IMR-90 (cell line): ENCODE measurements at regions not wholly inside any gene's neighbourhood (a gene's known extent, or its start where the extent isn't known, plus 50 kb on each side); places are given as distances from the start of the nearest gene placed in this dataset.

Source experiments
- ATAC-seq: fragments of 200-7000 bp; cut with Tn5 transposase; 2 replicates; pipeline ENCODE4 v1.9.1; 2020; ENCODE audit warnings: low read depth, mild to moderate bottlenecking, moderate library complexity
- BruUV-seq: library from RNA; stranded (reverse); fragments of 400-500 nt; replicated peaks from 2 replicates; lab custom pipeline; 2021; lab: Mats Ljungman, UMichigan
- CTCF ChIA-PET: fragments of 300-600 bp; formaldehyde crosslinking; extraction: SDS; loops from one replicate; lab custom pipeline; 2021; ENCODE audit warnings: antibody characterized with exemption; lab: Yijun Ruan, JAX
- POLR2A ChIA-PET: fragments of 300-600 bp; sonication (Branson Sonifier 250); formaldehyde crosslinking; loops from one replicate; lab custom pipeline; 2022; ENCODE audit warnings: antibody characterized with exemption; ENCODE audit not compliant: unreplicated experiment; lab: Charles Lee
- DNase-seq: peaks from one replicate; pipeline ENCODE4 v3.0.0; 2013
- H2AFZ ChIP-seq: replicated peaks from 2 replicates; pipeline ENCODE3; 2013; ENCODE audit warnings: low read length, mild to moderate bottlenecking; ENCODE audit not compliant: poor library complexity
- H2AK5ac ChIP-seq: 2 replicates; pipeline ENCODE4 v1.6.1; 2013; ENCODE audit warnings: low read depth, low read length, inconsistent platforms
- H2AK9ac ChIP-seq: replicated peaks from 2 replicates; pipeline ENCODE3; 2013; ENCODE audit warnings: mild to moderate bottlenecking, low read depth, low read length, moderate library complexity; ENCODE audit not compliant: poor library complexity
- H2BK120ac ChIP-seq: 2 replicates; pipeline ENCODE4 v1.6.1; 2013; ENCODE audit warnings: low read depth, low read length, inconsistent platforms
- H2BK15ac ChIP-seq: 3 replicates; pipeline ENCODE4 v1.6.1; 2013; ENCODE audit warnings: low read depth, low read length, inconsistent platforms
- H2BK20ac ChIP-seq: 2 replicates; pipeline ENCODE4 v1.6.1; 2013; ENCODE audit warnings: low read depth, mild to moderate bottlenecking, inconsistent platforms, low read length, moderate library complexity
- H2BK5ac ChIP-seq: 2 replicates; pipeline ENCODE4 v1.6.1; 2013; ENCODE audit warnings: mild to moderate bottlenecking, low read depth, low read length, inconsistent platforms; ENCODE audit not compliant: poor library complexity, severe bottlenecking
- H3K14ac ChIP-seq: replicated peaks from 2 replicates; pipeline ENCODE4 v1.6.1; 2013; ENCODE audit warnings: low read depth, low read length, inconsistent platforms
- H3K18ac ChIP-seq: 2 replicates; pipeline ENCODE4 v1.6.1; 2013; ENCODE audit warnings: low read depth, low read length, control low read depth
- H3K23ac ChIP-seq: 2 replicates; pipeline ENCODE4 v1.6.1; 2013; ENCODE audit warnings: low read depth, low read length, inconsistent platforms
- H3K27ac ChIP-seq: 2 replicates; pipeline ENCODE4 v1.5.1; 2013; ENCODE audit warnings: mild to moderate bottlenecking, control low read depth, low read length; ENCODE audit not compliant: insufficient read depth
- H3K27me3 ChIP-seq: 2 replicates; pipeline ENCODE4 v1.6.1; 2013; ENCODE audit warnings: low read length; ENCODE audit not compliant: control insufficient read depth, insufficient read depth
- H3K36me3 ChIP-seq: 2 replicates; pipeline ENCODE4 v1.6.1; 2013; ENCODE audit warnings: low read length, mixed read lengths; ENCODE audit not compliant: control insufficient read depth, insufficient read depth
- H3K4ac ChIP-seq: 2 replicates; pipeline ENCODE4 v1.6.1; 2013; ENCODE audit warnings: low read depth, low read length, inconsistent platforms
- H3K4me1 ChIP-seq: 2 replicates; pipeline ENCODE4 v1.6.1; 2013; ENCODE audit warnings: low read length, mixed read lengths; ENCODE audit not compliant: control insufficient read depth, insufficient read depth
- H3K4me2 ChIP-seq: 2 replicates; pipeline ENCODE4 v1.6.1; 2013; ENCODE audit warnings: low read depth, mild to moderate bottlenecking, control low read depth, low read length, moderate library complexity
- H3K4me3 ChIP-seq: 2 replicates; pipeline ENCODE4 v1.5.1; 2013; ENCODE audit warnings: low read depth, mild to moderate bottlenecking, control low read depth, low read length, moderate library complexity; ENCODE audit not compliant: insufficient read depth
- H3K56ac ChIP-seq: 2 replicates; pipeline ENCODE4 v1.6.1; 2013; ENCODE audit warnings: low read length, inconsistent platforms; ENCODE audit not compliant: insufficient read depth; ENCODE audit errors: extremely low read depth
- H3K79me1 ChIP-seq, 2 experiments: 2 replicates each; pipeline ENCODE4 v1.6.1; 2013; ENCODE audit warnings: low read length in 2 of 2, inconsistent platforms in 1 of 2, low read depth in 1 of 2
- H3K9ac ChIP-seq: 2 replicates; pipeline ENCODE4 v1.6.1; 2013; ENCODE audit warnings: low read depth, low read length, control low read depth
- H3K9me1 ChIP-seq: 2 replicates; pipeline ENCODE4 v1.6.1; 2013; ENCODE audit warnings: low read length, inconsistent platforms; ENCODE audit not compliant: insufficient read depth
- H3K9me3 ChIP-seq: 2 replicates; pipeline ENCODE4 v1.6.1; 2013; ENCODE audit warnings: low read length; ENCODE audit not compliant: control insufficient read depth, insufficient read depth
- H4K20me1 ChIP-seq: 2 replicates; pipeline ENCODE4 v1.6.1; 2013; ENCODE audit warnings: low read length, inconsistent platforms; ENCODE audit not compliant: insufficient read depth
- H4K5ac ChIP-seq: 2 replicates; pipeline ENCODE4 v1.6.1; 2013; ENCODE audit warnings: mild to moderate bottlenecking, low read depth, low read length, control low read depth
- H4K8ac ChIP-seq, 2 experiments: 2 replicates each; pipeline ENCODE4 v1.6.1; 2013; ENCODE audit warnings: low read depth in 2 of 2, low read length in 2 of 2, control low read depth in 1 of 2, inconsistent platforms in 1 of 2
- H4K91ac ChIP-seq: 2 replicates; pipeline ENCODE4 v1.6.1; 2013; ENCODE audit warnings: low read depth, low read length, inconsistent platforms; ENCODE audit not compliant: insufficient read depth
- BHLHE40 ChIP-seq: fragments of 150-350 bp; IDR thresholded peaks from 2 replicates; pipeline ENCODE4 v1.6.1; 2016; ENCODE audit warnings: mild to moderate bottlenecking, low read depth, low read length
- CEBPB ChIP-seq: IDR thresholded peaks from 2 replicates; pipeline ENCODE4 v1.6.1; 2012; ENCODE audit warnings: low read depth, low read length, improper control_type of control experiment
- CHD1 ChIP-seq: IDR thresholded peaks from 2 replicates; pipeline ENCODE4 v1.6.1; 2012; ENCODE audit warnings: low read depth, low read length, improper control_type of control experiment
- ELK1 ChIP-seq: fragments of 150-350 bp; IDR thresholded peaks from 2 replicates; pipeline ENCODE4 v1.6.1; 2016; ENCODE audit warnings: low read depth, mild to moderate bottlenecking, low read length, moderate library complexity, borderline replicate concordance
- FOS ChIP-seq: fragments of 150-350 bp; IDR thresholded peaks from 2 replicates; pipeline ENCODE4 v1.6.1; 2016; ENCODE audit warnings: low read depth, low read length
- MAFK ChIP-seq: IDR thresholded peaks from 2 replicates; pipeline ENCODE4 v1.6.1; 2012; ENCODE audit warnings: low read depth, low read length, improper control_type of control experiment
- MXI1 ChIP-seq: IDR thresholded peaks from 2 replicates; pipeline ENCODE4 v1.6.1; 2012; ENCODE audit warnings: low read depth, mild to moderate bottlenecking, low read length, moderate library complexity, borderline replicate concordance
- NFE2L2 ChIP-seq: fragments of 150-350 bp; IDR thresholded peaks from 2 replicates; pipeline ENCODE4 v1.6.1; 2016; ENCODE audit warnings: low read depth, mild to moderate bottlenecking, low read length
- RAD21 ChIP-seq: IDR thresholded peaks from 2 replicates; pipeline ENCODE4 v1.6.1; 2012; ENCODE audit warnings: low read length, improper control_type of control experiment
- RCOR1 ChIP-seq: IDR thresholded peaks from 2 replicates; pipeline ENCODE4 v1.6.1; 2012; ENCODE audit warnings: mild to moderate bottlenecking, low read length, improper control_type of control experiment; ENCODE audit not compliant: insufficient replicate concordance
- RFX5 ChIP-seq: IDR thresholded peaks from 2 replicates; pipeline ENCODE4 v1.8.0; 2012; ENCODE audit warnings: low read depth, mild to moderate bottlenecking, low read length, moderate library complexity
- SMC3 ChIP-seq: fragments of 150-350 bp; IDR thresholded peaks from 2 replicates; pipeline ENCODE4 v1.6.1; 2016; ENCODE audit warnings: low read depth, mild to moderate bottlenecking, antibody characterized with exemption, low read length, moderate library complexity
- WGBS, 2 experiments: methylation state at CpG; one replicate each; pipeline versions ENCODE4 v1.1.5 to v1.1.7; 2013; ENCODE audit warnings: missing lambda C conversion rate in 2 of 2; ENCODE audit not compliant: insufficient read length in 1 of 2; ENCODE audit errors: extremely low coverage in 2 of 2; 5-methylcytosine and 5-hydroxymethylcytosine counted together
- dilution Hi-C: fragments of 300-500 bp; cut with HindIII; formaldehyde crosslinking; loops from one replicate; pipeline ENCODE4 v1.14.3; 2018; ENCODE audit warnings: low sequenced_read_pairs; ENCODE audit not compliant: unreplicated experiment
- in situ Hi-C: fragments of 300-500 bp; cut with MboI; formaldehyde crosslinking; loops from 3 replicates; pipeline ENCODE4 v1.14.3; 2019; ENCODE audit warnings: low sequenced_read_pairs, inconsistent platforms, mixed read lengths
- intact Hi-C: fragments of 100-400 bp; cut with micrococcal nuclease; formaldehyde crosslinking; loops from 2 replicates; pipeline ENCODE4 v1.10.0; 2022
- TF ChIP-seq, protein P1 (sequence below): fragments of 150-350 bp; IDR thresholded peaks from 2 replicates; pipeline ENCODE4 v1.6.1; 2017; ENCODE audit warnings: mild to moderate bottlenecking, antibody characterized with exemption, low read length, low read depth
- TF ChIP-seq, protein P2 (sequence below): conservative IDR thresholded peaks from 2 replicates; pipeline ENCODE4 v1.5.1; 2012; ENCODE audit warnings: mild to moderate bottlenecking, low read depth, low read length, improper control_type of control experiment

DNA sequence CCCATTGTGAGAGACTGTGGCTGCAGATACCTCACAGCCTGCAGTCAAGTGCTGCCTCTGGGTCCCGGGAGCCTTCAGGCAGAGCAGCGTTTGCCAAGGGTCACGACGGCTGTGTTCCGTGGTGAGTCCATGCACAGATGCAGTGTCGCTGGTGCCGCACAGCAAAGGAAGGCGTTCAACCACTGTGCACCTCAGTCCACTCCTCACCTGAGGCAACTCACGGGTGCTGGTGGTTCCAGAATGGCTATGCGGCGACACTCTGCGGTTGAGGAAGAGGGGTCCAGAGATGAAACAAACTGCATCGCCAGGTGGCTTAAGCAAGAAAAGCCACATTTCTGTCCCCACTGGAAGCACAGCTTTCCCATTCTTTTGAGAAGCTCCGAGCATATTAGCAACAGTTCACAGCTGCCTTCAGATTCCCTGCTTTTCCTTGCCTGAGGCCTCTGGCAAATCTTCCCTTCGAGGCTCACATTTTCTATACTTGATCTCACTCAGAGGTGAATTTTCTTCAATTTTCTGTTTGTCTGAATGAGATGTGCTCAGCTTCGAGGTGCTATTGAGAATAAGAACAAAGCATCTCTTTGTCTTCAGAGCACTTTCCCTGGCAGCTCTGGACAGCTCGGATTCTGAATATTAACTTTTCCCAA, 208.8 kb upstream of the TWIST2 start:
- Histone ChIP-seq H3K9me3 (no peaks in the 10 kb centered on the region), H4K8ac (no peak overlapping the region), H3K56ac (no peak overlapping the region), H2BK120ac (no peak overlapping the region), H2BK15ac (no peak overlapping the region), H3K18ac (no peak overlapping the region), H3K27me3 (peaks cover 3% of the 10 kb centered on the region; the same call in 1 of the 2 replicates), H4K5ac (no peak overlapping the region), H3K4me1 (peaks cover 13% of the 10 kb centered on the region), H3K27ac (no peak overlapping the region), H2BK20ac (no peak overlapping the region), H3K9ac (no peak overlapping the region), H4K20me1 (0 out of 2 replicates have a peak, but pooled peaks cover 2% of the 10 kb centered on the region), H2AK9ac (no peak overlapping the region), H4K91ac (no peak overlapping the region), H3K36me3 (no peaks in the 10 kb centered on the region), H3K23ac (no peak overlapping the region), H2BK5ac (no peak overlapping the region), H2AFZ (no peak overlapping the region), H2AK5ac (no peak overlapping the region), H3K4me3 (no peak overlapping the region), H3K79me1 (no peaks in the 10 kb centered on the region), H3K9me1 (peaks cover 11% of the 10 kb centered on the region), H3K14ac (no peak overlapping the region), H3K4me2 (no peak overlapping the region), H3K4ac (no peak overlapping the region)
- in situ Hi-C loops (no loop called here), dilution Hi-C loops (no loop called here), intact Hi-C loops (no loop called here)
- no peak for ATAC-seq
- ChIA-PET CTCF (no interaction called here), POLR2A (no interaction called here)
- WGBS, 2 experiments, result 83% methylated on average over 7 of the region's 17 CpGs; no CpG with 5 or more reads in 1 of the 2 experiments
- BruUV-seq, result no TSS peak
- TF ChIP-seq BHLHE40 (no peak), RCOR1 (no peak), RFX5 (no peak), ELK1 (no peak), FOS (no peak), CHD1 (no peak), MAFK (no peak), SMC3 (no peak), MXI1 (no peak), CEBPB (no peak), RAD21 (no peak), NFE2L2 (no peak)
- TF ChIP-seq, protein P1, sequence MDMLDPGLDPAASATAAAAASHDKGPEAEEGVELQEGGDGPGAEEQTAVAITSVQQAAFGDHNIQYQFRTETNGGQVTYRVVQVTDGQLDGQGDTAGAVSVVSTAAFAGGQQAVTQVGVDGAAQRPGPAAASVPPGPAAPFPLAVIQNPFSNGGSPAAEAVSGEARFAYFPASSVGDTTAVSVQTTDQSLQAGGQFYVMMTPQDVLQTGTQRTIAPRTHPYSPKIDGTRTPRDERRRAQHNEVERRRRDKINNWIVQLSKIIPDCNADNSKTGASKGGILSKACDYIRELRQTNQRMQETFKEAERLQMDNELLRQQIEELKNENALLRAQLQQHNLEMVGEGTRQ, result no peak
- TF ChIP-seq, protein P2, sequence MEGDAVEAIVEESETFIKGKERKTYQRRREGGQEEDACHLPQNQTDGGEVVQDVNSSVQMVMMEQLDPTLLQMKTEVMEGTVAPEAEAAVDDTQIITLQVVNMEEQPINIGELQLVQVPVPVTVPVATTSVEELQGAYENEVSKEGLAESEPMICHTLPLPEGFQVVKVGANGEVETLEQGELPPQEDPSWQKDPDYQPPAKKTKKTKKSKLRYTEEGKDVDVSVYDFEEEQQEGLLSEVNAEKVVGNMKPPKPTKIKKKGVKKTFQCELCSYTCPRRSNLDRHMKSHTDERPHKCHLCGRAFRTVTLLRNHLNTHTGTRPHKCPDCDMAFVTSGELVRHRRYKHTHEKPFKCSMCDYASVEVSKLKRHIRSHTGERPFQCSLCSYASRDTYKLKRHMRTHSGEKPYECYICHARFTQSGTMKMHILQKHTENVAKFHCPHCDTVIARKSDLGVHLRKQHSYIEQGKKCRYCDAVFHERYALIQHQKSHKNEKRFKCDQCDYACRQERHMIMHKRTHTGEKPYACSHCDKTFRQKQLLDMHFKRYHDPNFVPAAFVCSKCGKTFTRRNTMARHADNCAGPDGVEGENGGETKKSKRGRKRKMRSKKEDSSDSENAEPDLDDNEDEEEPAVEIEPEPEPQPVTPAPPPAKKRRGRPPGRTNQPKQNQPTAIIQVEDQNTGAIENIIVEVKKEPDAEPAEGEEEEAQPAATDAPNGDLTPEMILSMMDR, result no peak
- no peak for DNase-seq
